WI38 (cell line): ENCODE measurements at regions not wholly inside any gene's neighbourhood (a gene's known extent, or its start where the extent isn't known, plus 50 kb on each side); places are given as distances from the start of the nearest gene placed in this dataset.
"Not testable (repeated sequence)": the region's sequence is repeated elsewhere in the genome, so short reads cannot be mapped to it uniquely, and the experiment has no call there.

Experiments used
- H3K4me3 ChIP-seq: 2 replicates; pipeline ENCODE4 v1.5.1; 2011; ENCODE audit warnings: low read depth, mild to moderate bottlenecking, control low read depth, low read length
- CTCF ChIP-seq: IDR thresholded peaks from 2 replicates; pipeline ENCODE4 v1.5.1; 2012; ENCODE audit warnings: low read depth, mild to moderate bottlenecking, control low read depth, low read length

GRCh38 chr10:108346066-108346465, 1181.6 kb upstream of the SORCS1 start:
- no peak overlapping the region for H3K4me3 ChIP-seq
- no peak for TF ChIP-seq CTCF

GRCh38 chr10:108338146-108338545, 1173.6 kb upstream of the SORCS1 start:
- H3K4me3 ChIP-seq, result no peak overlapping the region
- TF ChIP-seq CTCF, result no peak

- TF ChIP-seq CTCF, result no peak
- no peak overlapping the region for H3K4me3 ChIP-seq
Measured at GRCh38 chr10:108336836-108337235, 1172.3 kb upstream of the SORCS1 start.

GRCh38 chr10:108327706-108328105, 1163.2 kb upstream of the SORCS1 start:
- TF ChIP-seq CTCF, result no peak
- no peak overlapping the region for H3K4me3 ChIP-seq

- TF ChIP-seq CTCF, result no peak
- no peak overlapping the region for H3K4me3 ChIP-seq
Measured at GRCh38 chr10:108323274-108323798, 1158.8 kb upstream of the SORCS1 start.

- TF ChIP-seq CTCF, result no peak
- no peak overlapping the region for H3K4me3 ChIP-seq
Measured at GRCh38 chr10:108319434-108320222, 1155.1 kb upstream of the SORCS1 start.

- H3K4me3 ChIP-seq, result not testable (repeated sequence)
Measured at GRCh38 chr10:108315636-108316035, 1151.1 kb upstream of the SORCS1 start.

GRCh38 chr10:108307925-108308312, 1143.4 kb upstream of the SORCS1 start:
- no peak for TF ChIP-seq CTCF
- H3K4me3 ChIP-seq, result no peak overlapping the region
